H1 (cell line): ENCODE measurements at regions not wholly inside any gene's neighbourhood (a gene's known extent, or its start where the extent isn't known, plus 50 kb on each side); places are given as distances from the start of the nearest gene placed in this dataset.

Experiments
- CTCF ChIA-PET: fragments of 300-600 bp; sonication (Branson Sonifier 250); formaldehyde crosslinking; loops from one replicate; lab custom pipeline; 2021; ENCODE audit not compliant: partially characterized antibody; lab: Charles Lee
- POLR2A ChIA-PET: fragments of 300-600 bp; sonication (Branson Sonifier 250); formaldehyde crosslinking; loops from one replicate; lab custom pipeline; 2021; ENCODE audit warnings: inconsistent platforms; ENCODE audit not compliant: partially characterized antibody; lab: Charles Lee
- DNase-seq, 2 experiments: peaks; one replicate each; pipeline versions ENCODE4 v3.0.0 to v3.0.0-alpha.2; 2010 to 2022; ENCODE audit warnings: low spot score in 2 of 2, low read depth in 1 of 2, mixed read lengths in 1 of 2
- FAIRE-seq: peaks from 2 replicates; lab custom pipeline; 2011; peaks lifted over from hg19 to GRCh38; lab: Jason Lieb, UNC
- H2AFZ ChIP-seq: 2 replicates; pipeline ENCODE4 v1.8.1; 2012; ENCODE audit warnings: low read length, inconsistent platforms
- H2AK5ac ChIP-seq: 2 replicates; pipeline ENCODE4 v1.6.1; 2013; ENCODE audit warnings: low read depth, low read length
- H2BK120ac ChIP-seq: replicated peaks from 2 replicates; pipeline ENCODE3; 2013; ENCODE audit warnings: low read depth, low read length, inconsistent platforms
- H2BK12ac ChIP-seq: 2 replicates; pipeline ENCODE4 v1.6.1; 2013; ENCODE audit warnings: low read depth, low read length
- H2BK15ac ChIP-seq: 2 replicates; pipeline ENCODE4 v1.6.1; 2013; ENCODE audit warnings: low read length
- H2BK20ac ChIP-seq: 2 replicates; pipeline ENCODE4 v1.6.1; 2013; ENCODE audit warnings: low read length
- H2BK5ac ChIP-seq: 2 replicates; pipeline ENCODE4 v1.6.1; 2013; ENCODE audit warnings: low read depth, low read length
- H3K14ac ChIP-seq: 2 replicates; pipeline ENCODE4 v1.6.1; 2013; ENCODE audit warnings: inconsistent platforms; ENCODE audit not compliant: insufficient read length
- H3K18ac ChIP-seq: 2 replicates; pipeline ENCODE4 v1.6.1; 2013; ENCODE audit warnings: low read length; ENCODE audit errors: extremely low read depth
- H3K23ac ChIP-seq: 2 replicates; pipeline ENCODE4 v1.6.1; 2013; ENCODE audit warnings: inconsistent platforms; ENCODE audit not compliant: insufficient read length
- H3K23me2 ChIP-seq: 2 replicates; pipeline ENCODE4 v1.6.1; 2013; ENCODE audit warnings: low read depth, low read length
- H3K27ac ChIP-seq: 2 replicates; pipeline ENCODE4 v1.6.1; 2011; ENCODE audit warnings: low read depth, low read length, inconsistent platforms
- H3K27me3 ChIP-seq, 4 experiments: replicated peaks in 1 of 4; 1 replicate in 1 of 4; 2 replicates in 3 of 4; pipeline versions ENCODE4 v1.6.1 to v1.8.1; 2011 to 2013; ENCODE audit warnings: low read length in 3 of 4, mild to moderate bottlenecking in 3 of 4, inconsistent platforms in 2 of 4, mixed read lengths in 2 of 4, moderate library complexity in 1 of 4; ENCODE audit not compliant: control insufficient read depth in 3 of 4, insufficient read depth in 3 of 4; ENCODE audit errors: extremely low read depth in 1 of 4
- H3K36me3 ChIP-seq, 4 experiments: 2 replicates each; pipeline versions ENCODE4 v1.6.1 to v1.8.1; 2011 to 2013; ENCODE audit warnings: mild to moderate bottlenecking in 4 of 4, low read length in 3 of 4, moderate library complexity in 2 of 4, control low read depth in 1 of 4, inconsistent platforms in 1 of 4; ENCODE audit not compliant: insufficient read depth in 4 of 4, control insufficient read depth in 2 of 4
- H3K4ac ChIP-seq: replicated peaks from 2 replicates; pipeline ENCODE3; 2013; ENCODE audit warnings: low read length, low read depth, mixed read lengths, inconsistent platforms; ENCODE audit not compliant: insufficient read length
- H3K4me1 ChIP-seq, 4 experiments: replicated peaks in 1 of 4; 1 replicate in 1 of 4; 2 replicates in 3 of 4; pipeline versions ENCODE4 v1.6.1 to v1.8.1; 2011 to 2013; ENCODE audit warnings: low read length in 3 of 4, inconsistent platforms in 2 of 4, mixed read lengths in 1 of 4; ENCODE audit not compliant: insufficient read depth in 4 of 4, control insufficient read depth in 3 of 4
- H3K4me2 ChIP-seq, 2 experiments: 2 replicates each; pipeline versions ENCODE4 v1.6.1 to v1.8.1; 2011 to 2013; ENCODE audit warnings: low read depth in 2 of 2, low read length in 2 of 2, control low read depth in 1 of 2, inconsistent platforms in 1 of 2, mild to moderate bottlenecking in 1 of 2; ENCODE audit not compliant: insufficient read depth in 1 of 2
- H3K4me3 ChIP-seq, 4 experiments: fragments of 200-600, 300-600 bp in 1 of 4; sonication (generic), shearing (Covaris generic), sonication (Bioruptor Twin) in 1 of 4; 2 replicates each; pipeline versions ENCODE4 v1.5.1 to v1.8.1; 2011 to 2016; ENCODE audit warnings: low read length in 4 of 4, low read depth in 3 of 4, control low read depth in 2 of 4, inconsistent platforms in 2 of 4, mild to moderate bottlenecking in 2 of 4, mixed read lengths in 1 of 4, moderate library complexity in 1 of 4; ENCODE audit not compliant: insufficient read depth in 2 of 4; ENCODE audit errors: extremely low read depth in 1 of 4
- H3K56ac ChIP-seq: replicated peaks from 2 replicates; pipeline ENCODE3; 2013; ENCODE audit warnings: low read depth, mild to moderate bottlenecking, mixed read lengths, low read length, inconsistent platforms; ENCODE audit not compliant: insufficient read length
- H3K79me1 ChIP-seq: 2 replicates; pipeline ENCODE4 v1.6.1; 2013; ENCODE audit warnings: low read depth, low read length, control low read depth
- H3K79me2 ChIP-seq, 2 experiments: 2 replicates each; pipeline versions ENCODE4 v1.6.1 to v1.8.1; 2012 to 2013; ENCODE audit warnings: low read length in 2 of 2, mild to moderate bottlenecking in 2 of 2, inconsistent platforms in 1 of 2; ENCODE audit not compliant: insufficient read depth in 2 of 2, control insufficient read depth in 1 of 2
- H3K9ac ChIP-seq, 4 experiments: replicated peaks in 1 of 4; 1 replicate in 1 of 4; 2 replicates in 3 of 4; pipeline versions ENCODE4 v1.6.1 to v1.8.1; 2011 to 2013; ENCODE audit warnings: low read depth in 3 of 4, low read length in 3 of 4, control low read depth in 2 of 4, mild to moderate bottlenecking in 2 of 4, moderate library complexity in 2 of 4, inconsistent platforms in 1 of 4; ENCODE audit errors: extremely low read depth in 1 of 4
- H3K9me3 ChIP-seq, 2 experiments: 2 replicates each; pipeline versions ENCODE4 v1.6.1 to v1.8.1; 2012 to 2013; ENCODE audit warnings: mild to moderate bottlenecking in 2 of 2, moderate library complexity in 2 of 2, control low read depth in 1 of 2, inconsistent platforms in 1 of 2, low read depth in 1 of 2, low read length in 1 of 2, mixed read lengths in 1 of 2; ENCODE audit not compliant: insufficient read depth in 2 of 2
- H4K20me1 ChIP-seq, 2 experiments: replicated peaks in 1 of 2; 2 replicates each; pipeline versions ENCODE3 to v1.8.1; 2011 to 2013; ENCODE audit warnings: inconsistent platforms in 2 of 2, low read length in 2 of 2, mild to moderate bottlenecking in 1 of 2; ENCODE audit not compliant: insufficient read depth in 2 of 2, control insufficient read depth in 1 of 2
- H4K5ac ChIP-seq: 2 replicates; pipeline ENCODE4 v1.6.1; 2013; ENCODE audit warnings: low read length, low read depth, mixed read lengths, inconsistent platforms; ENCODE audit not compliant: insufficient read length
- H4K8ac ChIP-seq: 2 replicates; pipeline ENCODE4 v1.8.0; 2013; ENCODE audit warnings: mild to moderate bottlenecking, moderate library complexity, low read length, inconsistent platforms; ENCODE audit not compliant: insufficient read depth; ENCODE audit errors: extremely low read depth
- H4K91ac ChIP-seq: replicated peaks from 2 replicates; pipeline ENCODE3; 2013; ENCODE audit warnings: low read length, mixed read lengths, inconsistent platforms; ENCODE audit not compliant: insufficient read length
- BRCA1 ChIP-seq: IDR thresholded peaks from 2 replicates; pipeline ENCODE4 v1.6.1; 2012; ENCODE audit warnings: low read depth, low read length, improper control_type of control experiment
- CBX5 ChIP-seq: fragments of 300-800, 300-1000 bp; sonication (generic); IDR thresholded peaks from 2 replicates; pipeline ENCODE4 v1.7.1; 2016; ENCODE audit warnings: antibody characterized with exemption, low read length, low read depth
- EGR1 ChIP-seq: IDR thresholded peaks from 2 replicates; pipeline ENCODE4 v1.6.1; 2011; ENCODE audit warnings: low read depth, low read length, borderline replicate concordance
- JUN ChIP-seq: IDR thresholded peaks from 2 replicates; pipeline ENCODE4 v1.6.1; 2011; ENCODE audit warnings: low read depth, mild to moderate bottlenecking, improper control_type of control experiment, low read length
- JUND ChIP-seq: IDR thresholded peaks from 2 replicates; pipeline ENCODE4 v1.6.1; 2011; ENCODE audit warnings: mild to moderate bottlenecking, improper control_type of control experiment, low read length
- KDM4A ChIP-seq: IDR thresholded peaks from one replicate; pipeline ENCODE4 v1.7.1; 2012; ENCODE audit warnings: low read depth, mild to moderate bottlenecking, moderate library complexity, low read length, inconsistent platforms; ENCODE audit not compliant: severe bottlenecking
- MAX ChIP-seq: IDR thresholded peaks from 2 replicates; pipeline ENCODE4 v1.6.1; 2012; ENCODE audit warnings: inconsistent platforms
- RBBP5 ChIP-seq: IDR thresholded peaks from 2 replicates; pipeline ENCODE4 v1.7.1; 2012; ENCODE audit warnings: low read depth, mild to moderate bottlenecking, inconsistent platforms, low read length, moderate library complexity, borderline replicate concordance
- RXRA ChIP-seq: IDR thresholded peaks from 2 replicates; pipeline ENCODE4 v1.6.1; 2011; ENCODE audit warnings: low read depth, mild to moderate bottlenecking, low read length, moderate library complexity; ENCODE audit not compliant: insufficient read depth
- SRF ChIP-seq: IDR thresholded peaks from 2 replicates; pipeline ENCODE4 v1.6.1; 2011; ENCODE audit warnings: mild to moderate bottlenecking, low read depth, low read length, moderate library complexity
- TBP ChIP-seq: IDR thresholded peaks from 2 replicates; pipeline ENCODE4 v1.6.1; 2011; ENCODE audit warnings: low read depth, low read length, improper control_type of control experiment

- no peak for TF ChIP-seq TBP
Observed at GRCh38 chr7:23965296-23965695, 255.3 kb downstream of the STK31 start (continued).

GRCh38 chr7:23966941-23967340 is 256.9 kb downstream of the STK31 start:
- ChIA-PET POLR2A (interaction anchor here (0.5 to 0.7 kb wide), 3 partner anchors 10 to 312 kb away, joined by 3 to 4 read pairs (median 3); no protein-coding TSS in a partner anchor), CTCF (interaction anchor here (0.6 kb wide), 1 partner anchor 10 kb away, joined by 3 read pairs; no protein-coding TSS in a partner anchor)
- no peaks in the 10 kb centered on the region for H3K27me3 ChIP-seq
- H3K14ac ChIP-seq = no peak overlapping the region
- H2BK120ac ChIP-seq = no peak overlapping the region
- no peak overlapping the region for H3K56ac ChIP-seq
- H3K4ac ChIP-seq = no peak overlapping the region
- FAIRE-seq = no peak
- H3K4me1 ChIP-seq = peaks cover 6 to 12% (median 10%) of the 10 kb centered on the region in 4 experiments; a peak in 5 of 7 replicates
- TF ChIP-seq JUND (no peak), JUN (no peak), CBX5 (no peak), BRCA1 (no peak), SRF (no peak), KDM4A (no peak), MAX (no peak), EGR1 (no peak), RXRA (no peak), RBBP5 (no peak)
- no peak overlapping the region for H2AK5ac ChIP-seq
- H3K79me2 ChIP-seq = no peaks in the 10 kb centered on the region
- no peak overlapping the region for H2BK12ac ChIP-seq
- no peak overlapping the region for H2BK20ac ChIP-seq
- no peak for DNase-seq
- H4K8ac ChIP-seq = no peak overlapping the region
- no peaks in the 10 kb centered on the region for H3K23me2 ChIP-seq
- no peak overlapping the region for H3K4me3 ChIP-seq
- H3K9me3 ChIP-seq = 0 out of 4 replicates have a peak, but pooled peaks cover 0 to 2% of the 10 kb centered on the region in 2 experiments
- no peak overlapping the region for H4K91ac ChIP-seq
- no peaks in the 10 kb centered on the region for H4K20me1 ChIP-seq
- H3K18ac ChIP-seq = no peak overlapping the region
- H3K79me1 ChIP-seq = no peaks in the 10 kb centered on the region
- H2BK5ac ChIP-seq = no peak overlapping the region
- H3K27ac ChIP-seq = no peak overlapping the region
- no peaks in the 10 kb centered on the region for H3K36me3 ChIP-seq
- H2AFZ ChIP-seq = no peak overlapping the region
- H2BK15ac ChIP-seq = no peak overlapping the region
- no peak overlapping the region for H3K9ac ChIP-seq
- no peak overlapping the region for H3K4me2 ChIP-seq
- H4K5ac ChIP-seq = no peak overlapping the region
- no peak overlapping the region for H3K23ac ChIP-seq
